ENCODE measurements at regions not wholly inside any gene's neighbourhood (a gene's known extent, or its start where the extent isn't known, plus 50 kb on each side); places are given as distances from the start of the nearest gene placed in this dataset.

DNA sequence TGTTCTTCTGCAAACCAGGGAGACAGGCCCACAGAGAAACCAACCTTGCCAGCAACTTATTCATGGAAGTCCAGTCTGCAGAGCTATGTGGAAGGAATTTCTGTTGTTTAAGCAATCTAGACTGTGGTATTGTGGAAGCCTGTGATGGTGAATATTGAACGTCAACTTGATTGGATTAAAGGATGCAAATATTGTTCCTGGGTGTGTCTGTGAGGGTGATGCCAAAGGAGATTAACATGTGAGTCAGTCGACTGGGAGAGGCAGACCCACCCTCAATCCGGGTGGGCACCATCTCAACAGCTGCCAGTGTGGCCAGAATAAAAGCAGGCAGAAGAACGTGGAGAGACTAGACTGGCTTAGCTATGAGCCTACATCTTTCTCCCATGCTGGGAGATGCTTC, 606.0 kb downstream of the EFNB2 start:
- TF ChIP-seq, protein P1, sequence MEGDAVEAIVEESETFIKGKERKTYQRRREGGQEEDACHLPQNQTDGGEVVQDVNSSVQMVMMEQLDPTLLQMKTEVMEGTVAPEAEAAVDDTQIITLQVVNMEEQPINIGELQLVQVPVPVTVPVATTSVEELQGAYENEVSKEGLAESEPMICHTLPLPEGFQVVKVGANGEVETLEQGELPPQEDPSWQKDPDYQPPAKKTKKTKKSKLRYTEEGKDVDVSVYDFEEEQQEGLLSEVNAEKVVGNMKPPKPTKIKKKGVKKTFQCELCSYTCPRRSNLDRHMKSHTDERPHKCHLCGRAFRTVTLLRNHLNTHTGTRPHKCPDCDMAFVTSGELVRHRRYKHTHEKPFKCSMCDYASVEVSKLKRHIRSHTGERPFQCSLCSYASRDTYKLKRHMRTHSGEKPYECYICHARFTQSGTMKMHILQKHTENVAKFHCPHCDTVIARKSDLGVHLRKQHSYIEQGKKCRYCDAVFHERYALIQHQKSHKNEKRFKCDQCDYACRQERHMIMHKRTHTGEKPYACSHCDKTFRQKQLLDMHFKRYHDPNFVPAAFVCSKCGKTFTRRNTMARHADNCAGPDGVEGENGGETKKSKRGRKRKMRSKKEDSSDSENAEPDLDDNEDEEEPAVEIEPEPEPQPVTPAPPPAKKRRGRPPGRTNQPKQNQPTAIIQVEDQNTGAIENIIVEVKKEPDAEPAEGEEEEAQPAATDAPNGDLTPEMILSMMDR (conservative IDR thresholded peaks at IDR 0.05 in 1 of 2, IDR thresholded peaks at IDR 0.05 in 1 of 2; ENCODE audit: low read depth in 1 of 2, low read length in 2 of 2): no peak
- TF ChIP-seq EZH2 (IDR thresholded peaks at IDR 0.05; ENCODE audit: low read length, missing control alignments): no peak
